Heart left ventricle (tissue), 13 donors: ENCODE measurements at regions not wholly inside any gene's neighbourhood (a gene's known extent, or its start where the extent isn't known, plus 50 kb on each side); places are given as distances from the start of the nearest gene placed in this dataset.

Experiments used
- POLR2A ChIP-seq, 2 donors: fragments of 450-650 bp; IDR thresholded peaks; one replicate each; pipeline ENCODE4 v1.6.1; 2017; ENCODE audit warnings: antibody characterized with exemption in 2 of 2, mild to moderate bottlenecking in 2 of 2, moderate library complexity in 2 of 2
- TF ChIP-seq, protein P1 (sequence below), 12 donors: fragments of 200-600 bp; sonication (generic) in 4 of 12; IDR thresholded peaks; one replicate each; pipeline versions ENCODE4 v1.5.0 to v1.8.0; 2018 to 2022; ENCODE audit warnings: antibody characterized with exemption in 12 of 12, mild to moderate bottlenecking in 5 of 12
- donor health status: ischemic (EF 13 %, LVEDD 7.1; RV severe dilation, severe dysfunction).
- donor health status: DM: no; HTN: yes; CAD: no.
- donor health status: DM: no; HTN: no; CAD: no.
- donor health status: ischemic (EF 25% LVEDD 6.9; RV normal size, moderate dysfunction).
- donor health status: ischemic (EF 25% LVEDD 5.7; RV mildly dilated, moderate dysfunction).
- donor health status: ischemic (EF 35%, LVEDD 5.7; RV mildly dilated, moderate dysfunction).
- donor health status: nonischemic (EF 11% LVEDD 7.7; RV severe dilation, severe dysfunction).
- donor health status: DM: yes; HTN: yes; CAD: no.
- donor health status: PGD.
- donor health status: ischemic (EF 29% LVEDD 5.4; RV normal size, mild dysfunction).
- donor health status: nonischemic (EF 23%, LVEDD 6.1; RV moderate dilation, normal function).

GRCh38 chr13:33682020-33682564, 135.9 kb upstream of the RFC3 start:
- TF ChIP-seq, protein P1, sequence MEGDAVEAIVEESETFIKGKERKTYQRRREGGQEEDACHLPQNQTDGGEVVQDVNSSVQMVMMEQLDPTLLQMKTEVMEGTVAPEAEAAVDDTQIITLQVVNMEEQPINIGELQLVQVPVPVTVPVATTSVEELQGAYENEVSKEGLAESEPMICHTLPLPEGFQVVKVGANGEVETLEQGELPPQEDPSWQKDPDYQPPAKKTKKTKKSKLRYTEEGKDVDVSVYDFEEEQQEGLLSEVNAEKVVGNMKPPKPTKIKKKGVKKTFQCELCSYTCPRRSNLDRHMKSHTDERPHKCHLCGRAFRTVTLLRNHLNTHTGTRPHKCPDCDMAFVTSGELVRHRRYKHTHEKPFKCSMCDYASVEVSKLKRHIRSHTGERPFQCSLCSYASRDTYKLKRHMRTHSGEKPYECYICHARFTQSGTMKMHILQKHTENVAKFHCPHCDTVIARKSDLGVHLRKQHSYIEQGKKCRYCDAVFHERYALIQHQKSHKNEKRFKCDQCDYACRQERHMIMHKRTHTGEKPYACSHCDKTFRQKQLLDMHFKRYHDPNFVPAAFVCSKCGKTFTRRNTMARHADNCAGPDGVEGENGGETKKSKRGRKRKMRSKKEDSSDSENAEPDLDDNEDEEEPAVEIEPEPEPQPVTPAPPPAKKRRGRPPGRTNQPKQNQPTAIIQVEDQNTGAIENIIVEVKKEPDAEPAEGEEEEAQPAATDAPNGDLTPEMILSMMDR (IDR thresholded peaks at IDR 0.05): no peak
- TF ChIP-seq POLR2A (IDR thresholded peaks at IDR 0.05): no peak
